Tibial nerve (tissue), 4 donors: ENCODE measurements at regions not wholly inside any gene's neighbourhood (a gene's known extent, or its start where the extent isn't known, plus 50 kb on each side); places are given as distances from the start of the nearest gene placed in this dataset.

Source experiments
- CTCF ChIP-seq, 5 experiments: fragments of 200-600 bp in 3 of 5; fragments of 450-650 bp in 2 of 5; sonication (generic) in 3 of 5; IDR thresholded peaks; one replicate each; pipeline ENCODE4 v1.5.1; 2016 to 2019; ENCODE audit warnings: antibody characterized with exemption in 5 of 5, mild to moderate bottlenecking in 3 of 5, moderate library complexity in 2 of 5
- EP300 ChIP-seq, 2 donors: sonication (generic); formaldehyde crosslinking; IDR thresholded peaks; one replicate each; pipeline ENCODE4 v1.6.1; 2017; ENCODE audit warnings: antibody characterized with exemption in 2 of 2, mild to moderate bottlenecking in 1 of 2

- TF ChIP-seq CTCF (IDR thresholded peaks at IDR 0.05), result no peak
- no peak for TF ChIP-seq EP300 (IDR thresholded peaks at IDR 0.05)
Observed at GRCh38 chr4:113824396-113824795, 62.9 kb upstream of the CAMK2D start.
